HG03558 (cell line): ENCODE measurements at regions not wholly inside any gene's neighbourhood (a gene's known extent, or its start where the extent isn't known, plus 50 kb on each side); places are given as distances from the start of the nearest gene placed in this dataset.
A peak's percentile ranks its signal among the peaks of the same experiment; 100 is the strongest.

Experiments
- ATAC-seq: cut with Tn5 transposase; IDR thresholded peaks from one replicate; pipeline ENCODE4 v1.9.1; 2021; ENCODE audit warnings: moderate number of reproducible peaks; ENCODE audit not compliant: unreplicated experiment; ENCODE audit errors: extremely low read depth

- ATAC-seq = no peak
Observed at GRCh38 chr10:90372451-90372850, 485.4 kb downstream of the HTR7 start.

DNA sequence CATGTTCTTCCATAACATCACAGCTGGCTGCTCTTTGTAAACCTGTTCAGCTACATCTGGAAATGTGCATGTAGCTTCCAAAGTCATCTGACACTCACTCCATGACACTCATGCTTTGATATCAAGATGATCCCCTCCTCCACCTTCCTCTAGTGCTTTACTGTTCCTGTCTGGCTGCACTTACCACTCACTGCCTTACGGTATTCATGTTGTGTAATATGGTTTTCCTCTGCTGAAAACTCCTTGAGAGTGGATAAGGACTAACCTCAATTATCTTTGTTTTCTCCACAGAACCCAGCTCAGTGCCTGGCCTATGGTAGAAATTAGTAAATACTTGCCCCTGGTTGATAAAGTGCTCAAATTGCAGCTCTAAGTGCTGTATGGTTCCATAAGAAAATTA is 483.9 kb downstream of the HTR7 start:
- no peak for ATAC-seq

DNA sequence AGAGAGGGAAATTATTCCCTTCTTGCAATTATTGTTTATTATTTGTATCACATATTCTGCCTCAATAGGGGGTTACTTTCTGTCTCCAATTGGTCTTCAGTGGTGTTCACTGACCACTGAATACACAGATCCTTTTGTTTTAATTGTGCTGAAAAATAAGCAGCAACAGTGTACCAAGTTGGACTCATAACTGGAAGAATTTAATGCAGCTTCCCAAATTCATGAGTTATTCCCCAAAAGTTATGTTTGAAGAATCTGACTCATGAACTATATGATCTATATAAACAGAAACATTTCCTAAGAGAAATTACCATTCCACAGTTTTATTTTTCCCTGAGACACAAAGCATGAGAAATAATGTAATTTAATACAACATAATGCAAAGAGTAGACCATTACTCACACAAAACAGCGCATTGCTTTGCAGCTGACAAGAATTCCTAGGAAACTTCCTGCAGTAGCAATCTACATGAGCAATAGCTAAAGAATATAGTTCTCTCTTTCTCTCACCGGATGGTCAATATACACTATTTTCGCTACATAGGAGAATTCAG is 479.2 kb downstream of the HTR7 start:
- no peak for ATAC-seq

DNA sequence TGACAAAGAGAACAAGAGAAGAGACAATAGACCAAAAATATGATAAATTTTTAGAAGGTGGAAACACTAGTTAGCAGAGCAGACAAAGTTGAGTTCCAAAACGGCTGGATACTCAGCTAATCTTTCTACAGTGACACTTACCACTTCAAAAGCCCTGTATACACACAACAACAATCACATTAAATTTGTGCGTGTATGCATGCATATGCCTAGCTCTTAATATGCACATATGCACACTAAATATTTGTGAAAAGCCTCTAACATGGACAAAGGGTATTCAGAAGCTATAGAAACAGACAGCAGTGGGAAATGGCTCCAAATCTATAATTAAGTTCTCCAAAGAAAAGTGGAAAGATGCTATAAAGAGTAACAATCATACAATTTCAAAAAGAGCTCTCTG is 476.4 kb downstream of the HTR7 start:
- ATAC-seq = no peak

GRCh38 chr10:90389876-90390275 is 468.0 kb downstream of the HTR7 start:
- ATAC-seq = no peak

- ATAC-seq = no peak
Observed at GRCh38 chr10:90394311-90394710, 463.5 kb downstream of the HTR7 start.

- no peak for ATAC-seq
Observed at GRCh38 chr10:90396721-90397120, 461.1 kb downstream of the HTR7 start.

- ATAC-seq = no peak
Observed at GRCh38 chr10:90398566-90398965, 459.3 kb downstream of the HTR7 start.

GRCh38 chr10:90399782-90400181 is 458.1 kb downstream of the HTR7 start:
- no peak for ATAC-seq

- ATAC-seq = no peak
Observed at GRCh38 chr10:90403211-90404000, 454.4 kb downstream of the HTR7 start.

DNA sequence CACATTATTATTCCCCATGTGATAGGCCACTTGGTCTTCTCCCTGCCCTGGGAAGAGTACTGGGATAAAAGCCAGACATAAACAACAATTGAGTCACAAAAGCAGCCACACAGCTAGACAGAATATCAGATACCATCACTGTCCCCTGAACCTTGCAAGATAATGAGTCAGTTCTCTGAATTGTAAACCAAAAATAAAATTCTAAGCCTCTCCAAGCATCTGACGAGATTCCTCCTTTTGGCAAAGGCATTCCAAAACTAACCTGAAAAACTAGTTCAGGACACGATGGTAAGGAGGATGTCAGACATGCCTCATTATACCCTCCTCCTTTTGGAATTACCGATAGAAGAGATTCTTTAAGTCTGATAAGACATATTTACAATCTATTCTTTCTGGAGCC is 450.7 kb downstream of the HTR7 start:
- ATAC-seq = no peak

GRCh38 chr10:90407851-90408250 is 450.0 kb downstream of the HTR7 start:
- no peak for ATAC-seq

GRCh38 chr10:90412582-90412981 is 445.3 kb downstream of the HTR7 start:
- no peak for ATAC-seq

- ATAC-seq = no peak
Observed at GRCh38 chr10:90413196-90413595, 444.6 kb downstream of the HTR7 start.

DNA sequence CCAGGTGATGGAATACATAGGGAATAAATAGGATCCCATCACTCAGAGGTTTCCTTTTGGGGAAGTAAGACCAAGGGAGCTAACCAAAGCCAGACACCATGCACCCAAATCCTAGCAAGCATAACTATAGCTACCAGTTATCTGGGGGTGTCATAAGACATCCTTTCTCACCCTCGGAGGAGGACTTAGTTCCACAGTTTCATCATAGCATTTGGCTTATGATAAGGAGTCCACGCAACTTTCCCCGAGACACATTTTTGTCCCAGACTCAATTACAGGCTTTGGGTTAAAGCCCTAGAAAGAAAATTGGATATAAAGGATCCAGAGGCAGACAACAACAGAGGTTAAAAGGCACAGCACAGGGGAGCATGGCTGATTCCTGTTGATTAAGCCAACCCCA is 442.9 kb downstream of the HTR7 start:
- no peak for ATAC-seq

DNA sequence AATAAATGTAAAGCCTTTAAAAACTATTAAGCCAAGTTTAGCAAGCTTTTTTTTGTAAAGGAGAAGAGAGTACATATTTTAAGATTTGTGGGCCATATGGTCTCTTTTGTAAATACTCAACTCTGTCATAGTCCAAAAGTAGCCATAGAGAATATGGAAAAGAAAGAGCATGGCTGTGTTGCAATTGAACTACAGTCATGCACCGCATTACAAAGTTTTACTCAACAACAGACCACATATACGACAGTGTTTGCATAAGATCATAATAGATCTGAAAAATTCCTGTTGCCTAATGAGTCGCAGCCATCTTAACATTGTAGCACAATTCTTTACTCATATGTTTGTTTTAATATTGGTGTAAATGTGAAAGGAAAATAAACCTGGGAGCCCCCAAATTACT is 440.8 kb downstream of the HTR7 start:
- ATAC-seq = no peak

DNA sequence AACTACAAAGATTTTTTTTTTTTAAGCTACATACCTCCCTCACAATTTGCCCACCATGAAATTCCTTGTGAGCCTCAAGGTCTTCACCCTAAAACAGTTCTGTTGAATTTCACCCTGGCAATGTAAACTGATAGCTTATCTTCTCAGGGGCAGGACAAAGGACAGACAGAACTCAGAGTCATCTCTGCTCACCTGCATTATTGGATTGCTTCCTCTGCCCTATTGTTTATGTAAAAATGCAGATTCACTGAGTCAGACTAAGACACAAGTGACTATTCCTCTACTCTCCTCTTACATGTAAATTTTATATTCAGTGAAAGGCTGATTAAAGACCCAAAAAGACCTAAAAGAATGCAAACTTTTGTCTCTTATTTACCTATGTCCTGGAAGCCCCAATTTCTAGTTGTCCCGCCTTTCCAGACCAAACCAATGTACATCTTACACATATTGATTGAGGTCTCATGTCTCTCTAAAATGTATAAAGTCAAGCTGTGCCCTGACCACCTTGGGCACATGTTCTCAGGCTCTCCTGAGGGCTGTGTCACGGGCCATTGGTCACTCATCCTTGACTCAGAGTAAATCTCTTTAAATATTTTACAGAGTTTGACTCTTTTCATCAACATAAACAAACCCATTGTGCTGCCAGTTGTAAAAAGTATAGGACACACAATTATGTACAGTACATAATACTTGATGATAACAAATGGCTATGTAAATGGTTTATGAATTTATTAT is 440.2 kb downstream of the HTR7 start:
- ATAC-seq = no peak

GRCh38 chr10:90418869-90419652 is 438.8 kb downstream of the HTR7 start:
- no peak for ATAC-seq

DNA sequence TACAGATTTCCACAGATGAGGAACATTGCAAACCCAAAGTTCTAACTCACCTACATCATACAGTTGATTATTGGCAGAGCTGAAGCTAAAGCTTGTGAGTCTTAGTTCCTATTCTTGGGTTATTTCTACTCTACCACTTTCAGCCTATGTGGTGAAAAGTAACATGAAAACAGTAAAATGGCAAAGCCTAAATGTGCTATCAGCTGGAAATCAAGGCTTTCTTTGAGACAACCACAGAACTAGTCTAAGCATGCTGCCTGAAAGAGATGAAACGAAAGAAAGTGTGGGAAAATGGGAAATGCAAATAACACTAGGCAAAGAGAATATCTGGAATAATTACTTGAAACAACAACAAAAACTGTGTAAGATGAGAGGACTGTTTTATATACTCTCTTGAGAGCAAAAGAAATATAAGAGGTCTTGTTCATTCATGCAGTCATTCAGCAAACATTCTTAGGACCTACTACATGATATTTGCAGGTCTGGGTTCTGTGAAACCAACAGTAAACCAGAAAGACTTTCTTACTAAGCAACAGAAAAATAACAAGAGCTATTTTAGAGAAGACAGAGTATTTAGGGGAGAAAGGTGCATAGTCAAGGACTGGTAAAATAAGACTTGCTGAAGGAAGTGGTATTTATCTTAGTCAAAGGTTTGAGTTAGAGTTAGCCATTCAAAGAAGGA is 437.1 kb downstream of the HTR7 start:
- peak; percentile 71 for ATAC-seq

GRCh38 chr10:90421874-90422273 is 436.0 kb downstream of the HTR7 start:
- no peak for ATAC-seq
